ACHN (cell line): ENCODE measurements at regions not wholly inside any gene's neighbourhood (a gene's known extent, or its start where the extent isn't known, plus 50 kb on each side); places are given as distances from the start of the nearest gene placed in this dataset.
"Not testable (repeated sequence)": the region's sequence is repeated elsewhere in the genome, so short reads cannot be mapped to it uniquely, and the experiment has no call there.

Source experiments
- DNase-seq: peaks from one replicate; pipeline ENCODE4 v3.0.0-alpha.2; 2015
- in situ Hi-C: cut with HindIII; loops from 2 replicates; pipeline ENCODE4 v1.10.0; 2017; ENCODE audit warnings: low sequenced_read_pairs, low pct_ligation_motif_present, low pct_unique_long_range_greater_than_20kb

DNA sequence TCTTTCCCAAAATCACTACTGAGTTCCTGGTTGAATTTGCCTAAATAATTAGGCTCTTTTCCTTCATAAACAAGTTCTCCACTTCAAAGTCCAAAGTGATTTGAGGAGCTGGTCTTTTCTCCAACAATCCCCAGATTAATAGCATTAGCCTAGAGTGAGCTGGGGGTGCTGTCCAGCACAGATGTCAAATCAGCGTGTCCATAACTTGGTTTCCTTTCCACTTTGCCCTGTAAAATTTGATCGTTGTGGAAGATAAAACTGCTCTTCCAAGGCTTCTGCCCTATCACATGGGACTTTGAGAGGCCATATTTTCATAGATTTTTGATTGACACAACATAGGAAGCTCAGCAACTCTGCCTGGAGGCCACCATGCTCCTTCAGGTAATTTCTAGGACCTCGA is 134.7 kb upstream of the RORB start:
- in situ Hi-C loops, result no loop called here
- DNase-seq, result no peak

DNA sequence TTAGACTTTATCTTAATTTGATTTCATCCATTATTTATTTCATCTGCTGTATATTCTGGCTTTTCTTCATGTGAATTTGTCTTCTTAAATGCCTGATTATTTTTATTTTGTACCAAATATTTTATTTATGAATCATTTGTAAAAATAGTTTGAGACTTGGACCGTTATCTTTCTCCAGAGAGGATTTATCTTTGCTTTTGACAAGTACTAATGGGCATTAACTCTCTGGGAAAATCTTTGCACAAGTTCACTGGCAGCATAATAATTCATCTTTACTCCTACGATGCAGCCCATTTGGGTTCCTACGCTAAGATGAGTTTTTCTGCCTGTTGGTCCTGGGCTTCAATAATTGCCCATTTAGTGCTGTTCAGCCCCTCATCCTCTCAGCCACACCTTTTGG is 131.0 kb upstream of the RORB start:
- in situ Hi-C loops, result no loop called here
- no peak for DNase-seq

DNA sequence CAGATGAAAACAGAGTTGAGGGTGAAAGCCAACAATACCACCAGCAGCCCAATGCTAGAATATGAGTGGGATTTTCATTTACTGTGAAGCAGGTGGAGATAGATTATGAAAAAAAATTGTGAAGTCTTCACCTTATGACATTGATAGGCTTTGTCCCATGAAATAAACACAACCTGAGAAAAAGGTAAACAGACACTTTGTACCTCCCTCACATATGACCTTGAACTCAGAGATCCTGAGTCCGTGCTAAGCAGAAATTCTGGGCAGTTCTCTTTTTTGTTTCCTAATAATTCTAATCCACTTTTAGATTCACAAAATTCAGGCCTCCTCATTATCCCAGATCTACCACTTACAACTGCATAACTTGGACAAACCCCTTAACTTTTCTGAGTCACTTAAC is 127.3 kb upstream of the RORB start:
- in situ Hi-C loops, result no loop called here
- DNase-seq, result no peak

DNA sequence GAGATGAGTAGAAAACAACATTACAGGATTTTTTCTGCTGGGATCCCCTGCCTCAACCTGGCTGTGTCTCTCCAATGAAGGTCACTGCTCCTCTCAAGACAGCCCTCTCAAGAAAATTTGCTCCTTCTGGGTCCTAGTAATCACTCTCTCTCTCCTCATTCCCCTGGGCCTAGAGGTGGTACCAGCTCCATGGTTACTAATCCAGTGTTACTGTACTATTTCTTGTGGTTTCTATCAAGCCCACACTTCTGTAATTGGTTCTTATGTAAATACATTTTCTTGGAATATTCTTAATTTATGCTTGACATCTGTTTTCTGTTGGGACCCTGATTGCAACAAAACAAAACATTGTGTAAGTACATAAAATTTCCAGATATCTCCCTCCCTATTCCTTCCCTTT is 123.8 kb upstream of the RORB start:
- no peak for DNase-seq
- in situ Hi-C loops, result no loop called here

DNA sequence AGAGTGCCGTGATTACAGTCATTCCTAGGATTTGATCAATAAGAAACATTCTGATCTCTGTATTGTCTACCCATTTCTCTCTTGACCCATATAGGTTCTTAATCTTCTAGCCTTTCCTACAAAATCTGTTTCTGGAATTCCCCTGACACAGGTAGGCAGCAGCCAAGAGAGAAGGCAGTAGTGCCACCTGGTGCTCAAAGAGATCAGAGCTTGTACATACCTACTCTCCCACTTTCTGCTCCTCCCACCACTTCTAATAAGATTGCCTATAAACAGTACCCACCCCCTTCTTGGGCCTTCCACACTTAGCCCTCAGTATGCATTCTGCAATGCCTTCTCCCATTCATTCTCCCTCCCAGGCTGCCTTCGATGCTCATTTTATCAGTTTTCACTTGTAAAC is 117.4 kb upstream of the RORB start:
- peak; percentile 49 for DNase-seq
- in situ Hi-C loops, result no loop called here

- in situ Hi-C loops, result no loop called here
- no peak for DNase-seq
These were observed 105.3 kb upstream of the RORB start for GRCh38 chr9:74391816-74392215.

- no peak for DNase-seq
- in situ Hi-C loops, result no loop called here
These were observed 93.6 kb upstream of the RORB start for GRCh38 chr9:74403581-74403980.

- no peak for DNase-seq
- in situ Hi-C loops, result no loop called here
These were observed 92.5 kb upstream of the RORB start for GRCh38 chr9:74404620-74405019.

DNA sequence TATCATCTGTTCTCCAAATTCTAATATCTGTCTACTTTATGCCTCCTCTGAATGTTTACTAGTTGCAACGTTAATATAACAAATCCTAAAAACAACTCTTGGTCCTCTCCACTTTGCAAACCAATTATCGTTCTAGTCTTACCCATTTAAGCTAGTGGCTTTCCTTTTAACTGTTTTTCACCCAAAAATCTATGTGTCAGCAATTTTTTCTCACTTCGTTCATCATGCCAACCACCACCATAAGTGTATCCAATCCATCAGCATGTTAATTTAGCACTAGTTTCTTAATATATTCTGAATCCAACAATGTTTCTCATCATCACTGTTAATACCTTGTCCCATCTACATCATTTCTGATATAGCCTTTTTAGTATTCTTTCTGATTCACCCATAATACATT is 90.0 kb upstream of the RORB start:
- in situ Hi-C loops, result no loop called here

GRCh38 chr9:74412236-74412979 is 84.7 kb upstream of the RORB start:
- no peak for DNase-seq
- in situ Hi-C loops, result no loop called here

More for the DNA sequence above, 90.0 kb upstream of the RORB start:
- no peak for DNase-seq

DNA sequence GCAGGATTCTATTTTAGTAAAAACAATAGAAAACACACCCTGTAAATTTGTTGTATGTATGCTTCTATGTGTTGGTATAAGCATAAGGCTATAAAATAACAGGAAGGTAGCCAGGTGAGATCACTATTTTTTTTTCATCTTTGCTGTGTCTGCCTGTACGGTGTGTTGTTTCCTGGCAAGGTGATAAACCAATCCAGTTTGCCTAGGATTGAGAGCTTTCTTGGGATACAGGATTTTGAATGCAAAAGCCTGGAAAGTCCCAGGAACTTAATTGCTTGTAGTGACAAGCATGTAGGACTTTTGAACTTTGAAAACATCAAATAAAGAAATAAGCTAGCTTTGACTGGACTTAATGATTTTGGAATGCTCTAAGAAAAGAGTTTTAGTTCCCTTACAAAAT is 83.3 kb upstream of the RORB start:
- DNase-seq, result no peak
- in situ Hi-C loops, result no loop called here

GRCh38 chr9:74414325-74414724 is 82.8 kb upstream of the RORB start:
- no peak for DNase-seq
- in situ Hi-C loops, result no loop called here

GRCh38 chr9:74415995-74416394 is 81.1 kb upstream of the RORB start:
- no peak for DNase-seq
- in situ Hi-C loops, result no loop called here

- in situ Hi-C loops, result not testable (repeated sequence)
These were observed 72.6 kb upstream of the RORB start for GRCh38 chr9:74424488-74424887.

GRCh38 chr9:74431467-74431866 is 65.7 kb upstream of the RORB start:
- DNase-seq, result no peak
- in situ Hi-C loops, result no loop called here

More at GRCh38 chr9:74424488-74424887, 72.6 kb upstream of the RORB start:
- DNase-seq, result not testable (repeated sequence)

DNA sequence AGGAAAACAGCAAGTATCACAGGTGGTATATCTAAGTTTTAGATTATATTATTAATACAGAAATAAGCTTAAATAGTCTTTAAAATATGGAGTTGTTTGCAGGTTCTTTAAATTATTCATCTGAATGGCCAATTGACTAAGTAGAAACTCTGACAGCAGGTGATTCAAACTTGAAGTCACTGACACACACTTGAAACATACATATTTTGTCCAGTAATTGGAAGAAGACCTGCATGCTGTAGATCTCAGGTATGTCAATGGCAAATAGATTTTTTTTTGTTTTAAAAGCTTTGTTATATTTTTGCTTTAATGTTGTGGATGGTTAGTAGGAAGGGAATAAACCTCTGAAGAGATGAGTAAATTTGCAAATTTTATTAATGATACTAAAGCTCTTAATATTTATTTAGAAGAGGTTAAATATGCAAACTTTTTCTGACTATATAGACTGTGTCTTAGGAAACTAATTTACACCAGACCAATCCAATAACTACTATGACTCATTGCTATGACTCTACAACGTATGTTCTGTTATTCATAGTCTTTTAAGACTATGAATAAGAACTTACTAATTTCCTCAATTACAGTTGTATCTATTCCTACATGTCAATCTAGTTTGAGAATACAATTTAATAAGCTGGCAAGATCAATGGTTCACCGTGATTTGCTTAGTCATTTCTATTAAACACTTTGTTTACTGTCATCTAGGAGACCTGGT is 53.9 kb upstream of the RORB start:
- DNase-seq, result no peak
- in situ Hi-C loops, result no loop called here

- DNase-seq, result no peak
- in situ Hi-C loops, result no loop called here
These were observed 52.8 kb upstream of the RORB start for GRCh38 chr9:74444369-74444768.
